DOHH2 (cell line): ENCODE measurements at regions not wholly inside any gene's neighbourhood (a gene's known extent, or its start where the extent isn't known, plus 50 kb on each side); places are given as distances from the start of the nearest gene placed in this dataset.

Source experiments
- H3F3A ChIP-seq: fragments of 200-600 bp; sonication (generic), shearing (Covaris generic); 2 replicates; pipeline ENCODE4 v1.6.0; 2016; ENCODE audit warnings: antibody characterized with exemption, mild to moderate bottlenecking; ENCODE audit not compliant: control insufficient read depth, insufficient read depth
- H3K27ac ChIP-seq: fragments of 200-600 bp; sonication (generic); 2 replicates; pipeline ENCODE4 v1.5.1; 2014; ENCODE audit warnings: low read depth, mild to moderate bottlenecking, low read length, moderate library complexity
- H3K27me3 ChIP-seq: fragments of 200-600 bp; sonication (generic); 2 replicates; pipeline ENCODE4 v1.6.1; 2014; ENCODE audit warnings: mild to moderate bottlenecking, low read length, mixed read lengths; ENCODE audit not compliant: control insufficient read depth
- H3K36me3 ChIP-seq: fragments of 200-600 bp; sonication (generic); 2 replicates; pipeline ENCODE4 v1.6.1; 2014; ENCODE audit warnings: mild to moderate bottlenecking, low read length, moderate library complexity, mixed read lengths; ENCODE audit not compliant: control insufficient read depth
- H3K4me1 ChIP-seq: fragments of 200-600 bp; sonication (generic); 2 replicates; pipeline ENCODE4 v1.6.1; 2014; ENCODE audit warnings: mild to moderate bottlenecking, low read length, mixed read lengths; ENCODE audit not compliant: control insufficient read depth
- H3K4me2 ChIP-seq: fragments of 200-600 bp; sonication (generic); 2 replicates; pipeline ENCODE4 v1.6.0; 2014; ENCODE audit warnings: mild to moderate bottlenecking, low read length, moderate library complexity
- H3K4me3 ChIP-seq: fragments of 200-600 bp; sonication (generic); 2 replicates; pipeline ENCODE4 v1.5.1; 2014; ENCODE audit warnings: mild to moderate bottlenecking, low read length, mixed read lengths
- H3K79me2 ChIP-seq: fragments of 200-600 bp; sonication (generic); 2 replicates; pipeline ENCODE4 v1.6.1; 2014; ENCODE audit warnings: mild to moderate bottlenecking, low read length, mixed read lengths; ENCODE audit not compliant: control insufficient read depth
- H3K9me2 ChIP-seq: fragments of 200-600 bp; sonication (generic); replicated peaks from 2 replicates; pipeline ENCODE4 v1.6.1; 2014; ENCODE audit warnings: mild to moderate bottlenecking, low read length, mixed read lengths; ENCODE audit not compliant: control insufficient read depth
- H3K9me3 ChIP-seq: fragments of 200-600 bp; sonication (generic); 2 replicates; pipeline ENCODE4 v1.6.1; 2014; ENCODE audit warnings: antibody characterized with exemption, low read length, mixed read lengths; ENCODE audit not compliant: control insufficient read depth, insufficient read depth
- H4K20me1 ChIP-seq: fragments of 200-600 bp; sonication (generic); 2 replicates; pipeline ENCODE4 v1.6.0; 2014; ENCODE audit warnings: low read depth, mild to moderate bottlenecking, antibody characterized with exemption, low read length, moderate library complexity; ENCODE audit not compliant: control insufficient read depth, insufficient read depth
- EZH2phosphoT487 ChIP-seq: fragments of 200-600 bp; sonication (generic); IDR thresholded peaks from 2 replicates; pipeline ENCODE4 v1.6.1; 2017; ENCODE audit warnings: borderline replicate concordance, mild to moderate bottlenecking, antibody characterized with exemption, low read length, moderate library complexity, mixed read lengths
- TF ChIP-seq, protein P1 (sequence below): fragments of 200-600 bp; sonication (generic); IDR thresholded peaks from one replicate; pipeline ENCODE4 v1.5.1; 2014; ENCODE audit warnings: antibody characterized with exemption, mild to moderate bottlenecking, low read depth, low read length; ENCODE audit not compliant: poor library complexity, severe bottlenecking

DNA sequence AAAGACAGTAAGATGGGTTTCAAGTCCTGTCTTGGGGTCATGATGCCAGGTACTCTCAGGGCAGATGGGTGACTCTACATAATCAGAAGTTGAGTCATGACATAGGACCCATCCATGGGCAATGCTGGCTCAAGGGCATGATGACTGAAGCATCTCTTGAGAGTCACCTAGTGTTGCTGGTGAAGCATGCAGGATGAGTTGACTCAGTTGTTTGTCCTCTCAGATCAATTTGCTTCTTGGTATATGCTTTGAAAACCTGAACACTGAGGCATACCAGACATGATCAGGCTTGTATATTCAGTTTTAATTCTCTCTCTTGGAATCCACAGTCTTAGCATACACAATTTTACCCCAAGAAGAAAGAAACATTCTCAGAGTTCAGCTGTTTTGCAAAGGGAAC, 658.9 kb upstream of the NXPH2 start:
- Histone ChIP-seq H3K9me3 (no peaks in the 10 kb centered on the region), H3K4me1 (no peaks in the 10 kb centered on the region)
- TF ChIP-seq EZH2phosphoT487, result no peak
- TF ChIP-seq, protein P1, sequence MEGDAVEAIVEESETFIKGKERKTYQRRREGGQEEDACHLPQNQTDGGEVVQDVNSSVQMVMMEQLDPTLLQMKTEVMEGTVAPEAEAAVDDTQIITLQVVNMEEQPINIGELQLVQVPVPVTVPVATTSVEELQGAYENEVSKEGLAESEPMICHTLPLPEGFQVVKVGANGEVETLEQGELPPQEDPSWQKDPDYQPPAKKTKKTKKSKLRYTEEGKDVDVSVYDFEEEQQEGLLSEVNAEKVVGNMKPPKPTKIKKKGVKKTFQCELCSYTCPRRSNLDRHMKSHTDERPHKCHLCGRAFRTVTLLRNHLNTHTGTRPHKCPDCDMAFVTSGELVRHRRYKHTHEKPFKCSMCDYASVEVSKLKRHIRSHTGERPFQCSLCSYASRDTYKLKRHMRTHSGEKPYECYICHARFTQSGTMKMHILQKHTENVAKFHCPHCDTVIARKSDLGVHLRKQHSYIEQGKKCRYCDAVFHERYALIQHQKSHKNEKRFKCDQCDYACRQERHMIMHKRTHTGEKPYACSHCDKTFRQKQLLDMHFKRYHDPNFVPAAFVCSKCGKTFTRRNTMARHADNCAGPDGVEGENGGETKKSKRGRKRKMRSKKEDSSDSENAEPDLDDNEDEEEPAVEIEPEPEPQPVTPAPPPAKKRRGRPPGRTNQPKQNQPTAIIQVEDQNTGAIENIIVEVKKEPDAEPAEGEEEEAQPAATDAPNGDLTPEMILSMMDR, result no peak

DNA sequence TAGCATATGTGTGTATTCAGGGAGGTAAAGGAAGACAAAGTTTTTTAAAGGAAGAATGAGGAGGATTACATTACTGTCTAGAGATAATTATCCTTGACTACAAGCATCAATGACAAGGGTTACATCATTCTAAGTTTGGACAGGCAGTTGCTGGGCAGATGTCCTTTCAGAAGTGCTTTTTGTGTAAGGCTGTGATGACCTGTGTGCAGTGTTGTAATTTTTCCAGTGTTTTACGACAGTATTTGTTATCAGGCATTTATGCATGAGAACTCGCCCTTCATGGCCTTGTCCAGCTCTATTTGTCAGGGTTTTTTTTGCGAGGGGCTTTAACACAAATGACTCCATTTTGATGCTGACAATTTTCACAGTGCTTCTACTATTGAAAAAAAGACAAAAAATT, 658.3 kb upstream of the NXPH2 start:
- no peaks in the 10 kb centered on the region for H3F3A ChIP-seq
- no peaks in the 10 kb centered on the region for H4K20me1 ChIP-seq
- no peak for TF ChIP-seq EZH2phosphoT487
- TF ChIP-seq, protein P1, result no peak
- H3K9me2 ChIP-seq, result no peaks in the 10 kb centered on the region; the same call in 1 of the 2 replicates
- H3K27me3 ChIP-seq, result no peaks in the 10 kb centered on the region
- no peaks in the 10 kb centered on the region for H3K36me3 ChIP-seq
- no peak overlapping the region for H3K4me3 ChIP-seq
- no peaks in the 10 kb centered on the region for H3K4me1 ChIP-seq
- H3K9me3 ChIP-seq, result no peaks in the 10 kb centered on the region
- H3K79me2 ChIP-seq, result no peaks in the 10 kb centered on the region
- H3K4me2 ChIP-seq, result no peak overlapping the region
- H3K27ac ChIP-seq, result no peak overlapping the region

More for the DNA sequence above, 658.9 kb upstream of the NXPH2 start:
- Histone ChIP-seq H3K27me3 (no peaks in the 10 kb centered on the region), H3K36me3 (no peaks in the 10 kb centered on the region), H4K20me1 (no peaks in the 10 kb centered on the region), H3K27ac (no peak overlapping the region), H3K9me2 (no peaks in the 10 kb centered on the region; the same call in 1 of the 2 replicates), H3K79me2 (no peaks in the 10 kb centered on the region), H3K4me3 (no peak overlapping the region), H3F3A (no peaks in the 10 kb centered on the region), H3K4me2 (no peak overlapping the region)

GRCh38 chr2:139427164-139427563, 647.0 kb upstream of the NXPH2 start:
- TF ChIP-seq EZH2phosphoT487, result no peak
- TF ChIP-seq, protein P1, result no peak
- Histone ChIP-seq H3K4me2 (no peak overlapping the region), H3K4me1 (no peaks in the 10 kb centered on the region), H3K27ac (no peak overlapping the region), H3K9me3 (no peaks in the 10 kb centered on the region), H3K79me2 (no peaks in the 10 kb centered on the region), H3K36me3 (no peaks in the 10 kb centered on the region), H3K27me3 (no peaks in the 10 kb centered on the region), H3F3A (no peaks in the 10 kb centered on the region), H3K9me2 (no peaks in the 10 kb centered on the region), H3K4me3 (no peak overlapping the region), H4K20me1 (no peaks in the 10 kb centered on the region)
